ENCODE measurements at regions not wholly inside any gene's neighbourhood (a gene's known extent, or its start where the extent isn't known, plus 50 kb on each side); places are given as distances from the start of the nearest gene placed in this dataset.
A peak's percentile ranks its signal among the peaks of the same experiment; 100 is the strongest.

DNA sequence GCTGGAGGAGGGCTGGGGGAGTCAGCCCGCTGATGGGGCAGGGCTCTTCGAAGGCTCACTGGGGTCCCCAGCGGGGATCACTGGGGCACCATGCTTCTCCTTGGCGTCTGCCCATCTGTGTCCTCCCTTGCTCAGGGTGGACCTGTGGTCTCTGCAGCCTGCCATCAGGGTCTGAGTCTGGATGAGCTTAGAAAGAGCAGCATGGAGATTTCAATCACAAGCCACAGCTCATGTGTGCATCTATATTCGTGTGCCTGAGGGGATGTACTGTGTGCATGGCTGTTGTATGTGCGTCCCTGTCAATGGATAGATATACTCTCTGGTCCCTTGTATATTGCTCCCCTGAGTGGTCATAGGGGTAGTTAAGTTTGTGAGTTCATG, 126.6 kb upstream of the SDK2 start:
- no peaks in the 10 kb centered on the region for H3K36me3 ChIP-seq (ENCODE audit: control insufficient read depth, insufficient read depth, low read length)
- H3K4me1 ChIP-seq (ENCODE audit: control insufficient read depth, insufficient read depth, low read length), result no peaks in the 10 kb centered on the region
- TF ChIP-seq REST (IDR thresholded peaks at IDR 0.05; ENCODE audit: insufficient read depth in 1 of 2, low read depth in 2 of 2, low read length in 1 of 2), result no peak
- TF ChIP-seq SIN3A (IDR thresholded peaks at IDR 0.05; ENCODE audit: borderline replicate concordance, insufficient read depth, low read depth, low read length), result no peak
- no peak for TF ChIP-seq TCF7L2 (IDR thresholded peaks at IDR 0.05; ENCODE audit: low read depth, low read length)
- TF ChIP-seq, protein P1, sequence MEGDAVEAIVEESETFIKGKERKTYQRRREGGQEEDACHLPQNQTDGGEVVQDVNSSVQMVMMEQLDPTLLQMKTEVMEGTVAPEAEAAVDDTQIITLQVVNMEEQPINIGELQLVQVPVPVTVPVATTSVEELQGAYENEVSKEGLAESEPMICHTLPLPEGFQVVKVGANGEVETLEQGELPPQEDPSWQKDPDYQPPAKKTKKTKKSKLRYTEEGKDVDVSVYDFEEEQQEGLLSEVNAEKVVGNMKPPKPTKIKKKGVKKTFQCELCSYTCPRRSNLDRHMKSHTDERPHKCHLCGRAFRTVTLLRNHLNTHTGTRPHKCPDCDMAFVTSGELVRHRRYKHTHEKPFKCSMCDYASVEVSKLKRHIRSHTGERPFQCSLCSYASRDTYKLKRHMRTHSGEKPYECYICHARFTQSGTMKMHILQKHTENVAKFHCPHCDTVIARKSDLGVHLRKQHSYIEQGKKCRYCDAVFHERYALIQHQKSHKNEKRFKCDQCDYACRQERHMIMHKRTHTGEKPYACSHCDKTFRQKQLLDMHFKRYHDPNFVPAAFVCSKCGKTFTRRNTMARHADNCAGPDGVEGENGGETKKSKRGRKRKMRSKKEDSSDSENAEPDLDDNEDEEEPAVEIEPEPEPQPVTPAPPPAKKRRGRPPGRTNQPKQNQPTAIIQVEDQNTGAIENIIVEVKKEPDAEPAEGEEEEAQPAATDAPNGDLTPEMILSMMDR (IDR thresholded peaks at IDR 0.05), result no peak
- no peak for TF ChIP-seq POLR2AphosphoS5 (IDR thresholded peaks at IDR 0.05; ENCODE audit: low read depth, low read length)
- in situ Hi-C loops (cut with HindIII; ENCODE audit: low pct_unique_long_range_greater_than_20kb, low sequenced_read_pairs) (no loop called here), intact Hi-C loops (cut with micrococcal nuclease; ENCODE audit: unreplicated experiment) (no loop called here)
- no peak overlapping the region for H3K4me3 ChIP-seq (ENCODE audit: low read depth in 2 of 2, low read length in 2 of 2)
- POLR2A ChIA-PET, result no interaction called here
- BruUV-seq (replicated peaks), result no TSS peak
- ATAC-seq (peak; percentile 55; the same call in 1 of the 2 replicates), DNase-seq (ENCODE audit: low read depth, low spot score) (no peak)
- CTCF ChIA-PET, result no interaction called here
- peaks cover 19% of the 10 kb centered on the region; the same call in 1 of the 2 replicates for H3K27me3 ChIP-seq (ENCODE audit: control insufficient read depth, insufficient read depth, low read length)
- no peak overlapping the region for H3K27ac ChIP-seq (ENCODE audit: low read length)
- H3K9me3 ChIP-seq (ENCODE audit: control insufficient read depth, insufficient read depth, low read depth, low read length), result no peaks in the 10 kb centered on the region

DNA sequence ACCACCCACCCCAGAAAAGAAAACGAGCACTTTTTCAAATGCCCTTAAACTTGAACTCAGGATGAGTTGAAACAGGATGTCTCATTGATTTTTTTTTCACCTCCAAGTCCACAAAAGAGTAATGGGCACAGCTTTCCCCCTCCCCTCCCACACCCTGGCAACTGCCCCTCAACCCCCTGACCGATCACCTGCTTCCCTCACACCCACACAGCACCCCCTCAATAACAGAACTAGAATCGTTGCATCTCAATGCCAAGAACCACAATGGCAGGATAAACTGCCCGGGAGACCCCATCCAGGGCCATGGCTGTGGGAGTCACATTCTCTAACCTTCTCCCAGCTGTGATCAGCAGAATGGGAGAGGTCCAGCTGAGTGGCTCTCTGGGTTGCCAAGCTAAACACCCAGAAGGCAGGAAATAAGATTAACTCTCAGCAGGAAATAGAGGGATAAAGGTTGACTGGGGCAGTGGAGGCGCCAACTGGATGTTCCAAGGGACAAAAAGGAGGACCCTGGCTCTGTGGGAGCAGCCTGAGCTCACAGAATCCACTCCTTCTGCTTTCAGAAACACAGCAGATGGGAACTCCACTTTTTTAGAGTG, 128.0 kb upstream of the SDK2 start:
- Histone ChIP-seq H3K36me3 (ENCODE audit: control insufficient read depth, insufficient read depth, low read length) (no peaks in the 10 kb centered on the region), H3K27ac (ENCODE audit: low read length) (no peak overlapping the region), H3K4me3 (ENCODE audit: low read depth in 2 of 2, low read length in 2 of 2) (no peak overlapping the region), H3K27me3 (ENCODE audit: control insufficient read depth, insufficient read depth, low read length) (peaks cover 15% of the 10 kb centered on the region; the same call in 1 of the 2 replicates), H3K4me1 (ENCODE audit: control insufficient read depth, insufficient read depth, low read length) (no peaks in the 10 kb centered on the region), H3K9me3 (ENCODE audit: control insufficient read depth, insufficient read depth, low read depth, low read length) (no peaks in the 10 kb centered on the region)
- DNase-seq (ENCODE audit: low read depth, low spot score), result no peak
- BruUV-seq (replicated peaks), result no TSS peak
- in situ Hi-C loops (cut with HindIII; ENCODE audit: low pct_unique_long_range_greater_than_20kb, low sequenced_read_pairs) (no loop called here), intact Hi-C loops (cut with micrococcal nuclease; ENCODE audit: unreplicated experiment) (no loop called here)
- ChIA-PET POLR2A (no interaction called here), CTCF (no interaction called here)
- no peak for ATAC-seq
- TF ChIP-seq TCF7L2 (IDR thresholded peaks at IDR 0.05; ENCODE audit: low read depth, low read length) (no peak), POLR2AphosphoS5 (IDR thresholded peaks at IDR 0.05; ENCODE audit: low read depth, low read length) (no peak), REST (IDR thresholded peaks at IDR 0.05; ENCODE audit: insufficient read depth in 1 of 2, low read depth in 2 of 2, low read length in 1 of 2) (no peak), SIN3A (IDR thresholded peaks at IDR 0.05; ENCODE audit: borderline replicate concordance, insufficient read depth, low read depth, low read length) (no peak)
- TF ChIP-seq, protein P1 (IDR thresholded peaks at IDR 0.05), result no peak

All from Panc1 (cell line).